Astrocyte of the spinal cord (primary cell): ENCODE measurements at regions not wholly inside any gene's neighbourhood (a gene's known extent, or its start where the extent isn't known, plus 50 kb on each side); places are given as distances from the start of the nearest gene placed in this dataset.

ENCODE experiments used
- DNase-seq: peaks from one replicate; pipeline ENCODE4 v3.0.0; 2011; ENCODE audit warnings: low read depth, low spot score
- H3K4me3 ChIP-seq: 2 replicates; pipeline ENCODE4 v1.5.1; 2011; ENCODE audit warnings: low read depth, mild to moderate bottlenecking, low read length, moderate library complexity
- in situ Hi-C: cut with HindIII; loops from 2 replicates; pipeline ENCODE4 v1.10.0; 2017; ENCODE audit warnings: low sequenced_read_pairs
- TF ChIP-seq, protein P1 (sequence below): IDR thresholded peaks from 2 replicates; pipeline ENCODE4 v1.5.1; 2012; ENCODE audit warnings: low read depth, mild to moderate bottlenecking, low read length, inconsistent platforms

DNA sequence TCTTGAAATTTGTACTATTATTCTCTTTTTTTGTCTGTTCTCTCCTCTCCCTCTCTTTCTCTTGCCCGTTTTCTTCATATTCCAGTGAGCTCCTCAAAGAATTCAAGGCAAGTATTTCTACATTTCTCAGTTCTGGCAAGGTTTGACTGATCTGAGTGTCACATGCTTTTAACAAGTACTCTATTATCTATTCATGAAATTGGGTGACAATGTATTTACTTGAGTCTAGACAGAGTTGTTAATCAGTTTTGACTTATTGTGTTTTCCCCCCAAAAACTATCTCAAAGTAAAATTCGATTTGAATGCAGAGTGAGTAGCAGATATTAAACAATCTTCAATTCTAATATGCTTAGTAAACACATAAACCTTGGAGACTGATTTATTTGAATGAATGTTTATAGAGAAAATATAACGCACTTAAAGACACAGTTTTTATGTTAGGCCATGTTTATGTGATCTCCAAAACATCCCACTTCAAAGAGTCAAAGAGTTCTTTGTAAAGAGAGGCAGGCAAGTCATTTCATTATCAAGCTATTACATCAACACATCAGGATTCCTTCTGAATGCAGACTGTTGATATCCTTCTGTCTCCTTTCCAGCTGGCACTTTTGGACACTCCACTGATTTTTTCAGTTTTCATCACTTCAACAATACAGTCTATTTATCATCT is 166.6 kb downstream of the SLITRK6 start:
- no peak overlapping the region for H3K4me3 ChIP-seq
- in situ Hi-C loops: no loop called here
- TF ChIP-seq, protein P1, sequence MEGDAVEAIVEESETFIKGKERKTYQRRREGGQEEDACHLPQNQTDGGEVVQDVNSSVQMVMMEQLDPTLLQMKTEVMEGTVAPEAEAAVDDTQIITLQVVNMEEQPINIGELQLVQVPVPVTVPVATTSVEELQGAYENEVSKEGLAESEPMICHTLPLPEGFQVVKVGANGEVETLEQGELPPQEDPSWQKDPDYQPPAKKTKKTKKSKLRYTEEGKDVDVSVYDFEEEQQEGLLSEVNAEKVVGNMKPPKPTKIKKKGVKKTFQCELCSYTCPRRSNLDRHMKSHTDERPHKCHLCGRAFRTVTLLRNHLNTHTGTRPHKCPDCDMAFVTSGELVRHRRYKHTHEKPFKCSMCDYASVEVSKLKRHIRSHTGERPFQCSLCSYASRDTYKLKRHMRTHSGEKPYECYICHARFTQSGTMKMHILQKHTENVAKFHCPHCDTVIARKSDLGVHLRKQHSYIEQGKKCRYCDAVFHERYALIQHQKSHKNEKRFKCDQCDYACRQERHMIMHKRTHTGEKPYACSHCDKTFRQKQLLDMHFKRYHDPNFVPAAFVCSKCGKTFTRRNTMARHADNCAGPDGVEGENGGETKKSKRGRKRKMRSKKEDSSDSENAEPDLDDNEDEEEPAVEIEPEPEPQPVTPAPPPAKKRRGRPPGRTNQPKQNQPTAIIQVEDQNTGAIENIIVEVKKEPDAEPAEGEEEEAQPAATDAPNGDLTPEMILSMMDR: no peak
- DNase-seq: no peak

DNA sequence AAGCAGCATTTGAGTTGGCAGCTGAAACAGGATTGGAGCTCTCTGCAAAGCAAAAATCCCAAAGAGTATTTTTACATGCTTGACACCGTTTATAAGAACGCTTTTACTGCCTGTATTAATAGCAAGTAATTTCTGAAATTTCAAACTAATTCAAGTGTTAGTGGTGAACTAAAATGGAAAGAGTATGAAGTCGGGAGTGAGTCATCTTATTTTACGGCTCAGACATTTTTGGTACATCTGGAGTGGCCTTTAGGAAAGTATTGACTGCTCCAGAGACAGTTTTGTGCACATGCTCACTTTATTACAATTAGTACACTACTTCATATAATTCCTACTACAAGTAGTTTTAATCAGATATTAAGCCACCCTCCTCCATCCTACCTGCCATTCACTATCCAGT is 167.4 kb downstream of the SLITRK6 start:
- no peak overlapping the region for H3K4me3 ChIP-seq
- in situ Hi-C loops: no loop called here
- TF ChIP-seq, protein P1: no peak
- no peak for DNase-seq

DNA sequence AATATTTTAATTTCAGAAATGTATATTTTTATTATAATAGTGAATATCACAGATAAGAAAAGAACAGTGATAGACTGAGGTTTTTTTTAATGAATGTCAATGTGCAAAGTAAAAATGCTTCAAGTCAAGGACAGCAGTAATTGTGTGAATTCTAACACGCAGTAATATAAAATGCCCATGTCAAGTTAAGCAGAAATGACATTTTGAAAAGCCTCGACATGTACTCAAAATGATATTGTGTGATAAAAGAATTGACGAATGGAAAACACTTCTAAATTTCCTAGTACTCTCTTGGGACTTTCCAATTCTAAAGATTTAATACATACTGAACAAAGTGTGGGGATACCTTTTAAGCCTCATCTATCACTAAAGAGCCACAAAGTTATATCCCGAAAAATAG is 172.6 kb downstream of the SLITRK6 start:
- TF ChIP-seq, protein P1: no peak
- in situ Hi-C loops: no loop called here
- no peak overlapping the region for H3K4me3 ChIP-seq
- no peak for DNase-seq

DNA sequence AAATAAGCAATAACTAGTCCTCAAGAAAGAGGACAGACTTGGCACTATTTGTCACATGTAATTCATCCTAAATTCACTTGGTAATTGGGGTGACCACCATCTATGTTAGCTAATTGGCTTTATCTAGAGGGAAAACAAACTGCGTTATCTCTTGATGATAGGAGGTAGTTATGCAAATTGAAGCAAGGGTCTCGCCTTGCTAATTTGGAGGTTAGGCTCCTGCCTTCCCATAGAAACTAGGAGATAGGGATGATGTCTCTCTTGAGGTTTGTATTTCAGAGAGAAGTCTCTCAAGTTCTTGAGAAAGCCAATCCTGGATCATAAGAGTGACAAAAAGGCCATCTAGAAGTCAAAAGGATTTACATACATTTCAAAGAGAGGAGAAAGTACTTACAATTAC is 179.9 kb downstream of the SLITRK6 start:
- H3K4me3 ChIP-seq: no peak overlapping the region
- DNase-seq: no peak
- TF ChIP-seq, protein P1: no peak
- in situ Hi-C loops: no loop called here

DNA sequence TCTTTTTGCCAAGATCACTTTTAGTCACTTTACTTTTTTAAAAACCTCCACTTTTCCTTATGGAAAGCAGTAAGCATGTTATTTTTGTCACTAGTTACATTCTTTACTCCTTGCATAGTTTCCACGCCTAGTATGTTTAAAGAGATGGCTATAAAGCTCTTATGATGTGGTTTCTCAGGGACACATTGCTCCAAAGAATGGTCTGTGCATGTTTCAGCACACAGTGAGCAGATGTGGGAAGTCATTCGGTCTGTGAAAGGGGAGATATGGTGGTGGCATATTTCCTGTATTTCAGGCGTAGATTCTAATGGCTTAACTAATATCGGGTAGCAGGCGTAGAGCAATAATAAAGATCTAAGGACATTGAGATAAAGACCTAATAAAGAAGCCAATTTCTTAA is 180.7 kb downstream of the SLITRK6 start:
- no peak overlapping the region for H3K4me3 ChIP-seq
- no peak for DNase-seq
- in situ Hi-C loops: no loop called here
- TF ChIP-seq, protein P1: no peak

DNA sequence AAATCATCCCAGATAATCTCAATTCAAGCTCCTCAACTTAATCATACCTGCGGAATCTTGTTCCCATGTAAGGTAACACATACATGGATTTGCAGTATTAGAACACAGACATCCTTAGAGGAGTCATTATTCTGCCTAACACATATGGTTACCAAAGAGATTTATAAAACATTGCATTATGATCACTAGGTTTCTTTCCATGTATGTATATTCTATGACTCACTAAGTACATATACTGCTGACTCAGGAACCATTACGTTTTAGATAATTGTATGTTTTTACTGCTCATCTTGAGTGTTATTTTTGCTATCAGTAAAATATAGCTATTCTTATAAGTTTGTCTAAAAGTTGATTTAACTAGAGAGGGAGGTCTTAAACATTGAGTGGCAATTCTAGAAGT is 182.9 kb downstream of the SLITRK6 start:
- TF ChIP-seq, protein P1: no peak
- no peak overlapping the region for H3K4me3 ChIP-seq
- in situ Hi-C loops: no loop called here
- DNase-seq: peak; percentile 2
